HCT116 (cell line): ENCODE measurements at regions not wholly inside any gene's neighbourhood (a gene's known extent, or its start where the extent isn't known, plus 50 kb on each side); places are given as distances from the start of the nearest gene placed in this dataset.

Experiments
- ATAC-seq: fragments of 200-7000 bp; cut with Tn5 transposase; 2 replicates; pipeline ENCODE4 v1.9.1; 2020; ENCODE audit warnings: mild to moderate bottlenecking, moderate library complexity
- BruUV-seq: library from RNA; stranded (reverse); fragments of 400-500 nt; replicated peaks from 2 replicates; lab custom pipeline; 2021; lab: Mats Ljungman, UMichigan
- CTCF ChIA-PET: fragments of 300-600 bp; sonication (Branson Sonifier 250); formaldehyde crosslinking; loops from one replicate; lab custom pipeline; 2021; ENCODE audit warnings: antibody characterized with exemption; lab: Charles Lee
- POLR2A ChIA-PET: fragments of 300-600, 350-600 bp; sonication (Branson Sonifier 250); formaldehyde crosslinking; loops from one replicate; lab custom pipeline; 2021; ENCODE audit warnings: antibody characterized with exemption; lab: Charles Lee
- RAD21 ChIA-PET, 2 experiments: fragments of 300-600 bp; sonication (Branson Sonifier 250); formaldehyde crosslinking; loops; one replicate each; lab custom pipeline; 2023; ENCODE audit warnings: low total read pairs in 2 of 2; ENCODE audit not compliant: uncharacterized antibody in 2 of 2, unreplicated experiment in 2 of 2, low non-redundant PET in 1 of 2; lab: Charles Lee
- DNase-seq: peaks from one replicate; pipeline ENCODE4 v3.0.0-alpha.2; 2010; ENCODE audit warnings: low read depth, low spot score
- H2AFZ ChIP-seq: fragments of 200-600 bp; shearing (Covaris generic), sonication (generic); 2 replicates; pipeline ENCODE4 v1.6.1; 2017; ENCODE audit warnings: low read depth, mixed run types, mixed read lengths, antibody characterized with exemption, low read length; ENCODE audit not compliant: poor library complexity, severe bottlenecking
- H3K27ac ChIP-seq: 2 replicates; pipeline ENCODE4 v1.5.1; 2012; ENCODE audit warnings: low read depth, low read length
- H3K27me3 ChIP-seq: fragments of 200-600 bp; sonication (generic); 2 replicates; pipeline ENCODE4 v1.6.1; 2016; ENCODE audit warnings: mixed run types, low read length, mixed read lengths; ENCODE audit not compliant: insufficient read depth
- H3K36me3 ChIP-seq, 2 experiments: fragments of 200-500 bp in 1 of 2; fragments of 200-600 bp in 1 of 2; sonication (Bioruptor generic) in 1 of 2; sonication (generic) in 1 of 2; 2 replicates each; pipeline versions ENCODE4 v1.5.1 to v1.6.1; 2014 to 2016; ENCODE audit warnings: low read length in 2 of 2, inconsistent platforms in 1 of 2, mixed read lengths in 1 of 2, mixed run types in 1 of 2; ENCODE audit not compliant: insufficient read depth in 2 of 2, control insufficient read depth in 1 of 2
- H3K4me1 ChIP-seq, 2 experiments: fragments of 200-600 bp in 1 of 2; sonication (generic) in 1 of 2; 2 replicates each; pipeline versions ENCODE4 v1.5.1 to v1.6.1; 2012 to 2017; ENCODE audit warnings: low read length in 2 of 2, inconsistent platforms in 1 of 2, mild to moderate bottlenecking in 1 of 2, mixed read lengths in 1 of 2, mixed run types in 1 of 2, moderate library complexity in 1 of 2; ENCODE audit not compliant: insufficient read depth in 2 of 2, control insufficient read depth in 1 of 2
- H3K4me2 ChIP-seq: fragments of 200-600 bp; sonication (generic); 2 replicates; pipeline ENCODE4 v1.6.1; 2017; ENCODE audit warnings: mixed run types, low read length, mixed read lengths
- H3K4me3 ChIP-seq, 2 experiments: fragments of 200-600 bp in 1 of 2; sonication (generic) in 1 of 2; replicated peaks in 1 of 2; 2 replicates each; pipeline ENCODE4 v1.5.1; 2011 to 2016; ENCODE audit warnings: low read length in 2 of 2, control low read depth in 1 of 2, low read depth in 1 of 2, mild to moderate bottlenecking in 1 of 2, mixed read lengths in 1 of 2, mixed run types in 1 of 2
- H3K79me2 ChIP-seq: fragments of 200-600 bp; sonication (generic); 2 replicates; pipeline ENCODE4 v1.6.1; 2017; ENCODE audit warnings: mild to moderate bottlenecking, mixed run types, low read length, moderate library complexity, mixed read lengths; ENCODE audit not compliant: insufficient read depth
- H3K9ac ChIP-seq: fragments of 200-600 bp; sonication (generic); 2 replicates; pipeline ENCODE4 v1.6.1; 2016; ENCODE audit warnings: low read length, mixed read lengths
- H3K9me2 ChIP-seq: fragments of 200-600 bp; sonication (generic), shearing (Covaris generic); 2 replicates; pipeline ENCODE4 v1.6.1; 2017; ENCODE audit warnings: mixed run types, mild to moderate bottlenecking, moderate library complexity; ENCODE audit not compliant: insufficient read depth
- H3K9me3 ChIP-seq, 2 experiments: fragments of 200-500 bp in 1 of 2; fragments of 200-600 bp in 1 of 2; sonication (Bioruptor generic) in 1 of 2; sonication (generic) in 1 of 2; 2 replicates each; pipeline ENCODE4 v1.6.1; 2014 to 2017; ENCODE audit warnings: low read length in 2 of 2, mixed read lengths in 2 of 2, inconsistent platforms in 1 of 2, low read depth in 1 of 2, mild to moderate bottlenecking in 1 of 2, mixed run types in 1 of 2, moderate library complexity in 1 of 2; ENCODE audit not compliant: control insufficient read depth in 1 of 2, insufficient read depth in 1 of 2
- H4K20me1 ChIP-seq: fragments of 200-600 bp; sonication (generic), shearing (Covaris generic); 2 replicates; pipeline ENCODE4 v1.6.1; 2017; ENCODE audit warnings: mixed run types, mild to moderate bottlenecking, moderate library complexity; ENCODE audit not compliant: insufficient read depth
- ATF3 ChIP-seq: IDR thresholded peaks from 2 replicates; pipeline ENCODE4 v1.6.1; 2012
- CBX3 ChIP-seq: IDR thresholded peaks from 2 replicates; pipeline ENCODE4 v1.6.1; 2012; ENCODE audit warnings: low read depth
- CEBPB ChIP-seq: IDR thresholded peaks from 2 replicates; pipeline ENCODE4 v1.6.1; 2012; ENCODE audit warnings: low read depth
- CTCF ChIP-seq, 3 experiments: fragments of 200-600 bp in 1 of 3; sonication (generic) in 1 of 3; IDR thresholded peaks in 2 of 3; conservative IDR thresholded peaks in 1 of 3; 2 replicates each; pipeline ENCODE4 v1.5.1; 2012 to 2017; ENCODE audit warnings: low read depth in 2 of 3, low read length in 2 of 3, antibody characterized with exemption in 1 of 3, borderline replicate concordance in 1 of 3, control low read depth in 1 of 3, mild to moderate bottlenecking in 1 of 3, mixed read lengths in 1 of 3, mixed run types in 1 of 3, moderate library complexity in 1 of 3; ENCODE audit not compliant: insufficient read depth in 1 of 3
- ELF1 ChIP-seq: IDR thresholded peaks from 2 replicates; pipeline ENCODE4 v1.6.1; 2012; ENCODE audit warnings: low read depth, borderline replicate concordance
- FOSL1 ChIP-seq: IDR thresholded peaks from 2 replicates; pipeline ENCODE4 v1.6.1; 2012; ENCODE audit warnings: low read depth
- JUND ChIP-seq: IDR thresholded peaks from 2 replicates; pipeline ENCODE4 v1.6.1; 2012
- MAX ChIP-seq: IDR thresholded peaks from 2 replicates; pipeline ENCODE4 v1.6.1; 2012
- POLR2A ChIP-seq: IDR thresholded peaks from 2 replicates; pipeline ENCODE4 v1.7.0; 2011; ENCODE audit warnings: borderline replicate concordance; ENCODE audit not compliant: insufficient read depth, insufficient read length; ENCODE audit errors: extremely low read depth
- POLR2AphosphoS5 ChIP-seq: IDR thresholded peaks from 2 replicates; pipeline ENCODE4 v1.6.1; 2011; ENCODE audit warnings: mild to moderate bottlenecking, low read depth, low read length, moderate library complexity
- RAD21 ChIP-seq: IDR thresholded peaks from 2 replicates; pipeline ENCODE4 v1.6.1; 2012; ENCODE audit warnings: low read depth, mild to moderate bottlenecking
- SP1 ChIP-seq: IDR thresholded peaks from 2 replicates; pipeline ENCODE4 v1.6.1; 2012; ENCODE audit warnings: low read depth
- SRF ChIP-seq: IDR thresholded peaks from 2 replicates; pipeline ENCODE4 v1.6.1; 2012; ENCODE audit warnings: low read depth
- TCF7L2 ChIP-seq: IDR thresholded peaks from 2 replicates; pipeline ENCODE4 v1.7.0; 2011; ENCODE audit warnings: borderline replicate concordance, inconsistent platforms; ENCODE audit not compliant: insufficient read depth, insufficient read length; ENCODE audit errors: extremely low read depth
- ZBTB33 ChIP-seq: IDR thresholded peaks from 2 replicates; pipeline ENCODE4 v1.6.1; 2011; ENCODE audit warnings: mild to moderate bottlenecking, low read length, moderate library complexity; ENCODE audit not compliant: insufficient replicate concordance; ENCODE audit errors: extremely low read depth
- intact Hi-C: fragments of 100-400 bp; cut with micrococcal nuclease; formaldehyde crosslinking; loops from 2 replicates; pipeline ENCODE4 v1.10.0; 2022

- TF ChIP-seq ZBTB33 (no peak), ATF3 (no peak), CEBPB (no peak), MAX (no peak), POLR2AphosphoS5 (no peak), TCF7L2 (no peak)
These were observed 418.6 kb downstream of the MN1 start (continued) for GRCh38 chr22:27382947-27383346.

- H4K20me1 ChIP-seq = no peaks in the 10 kb centered on the region
- ChIA-PET POLR2A (no interaction called here), CTCF (no interaction called here), RAD21 (no interaction called here)
- H3K36me3 ChIP-seq = no peaks in the 10 kb centered on the region
- no peak overlapping the region for H3K9ac ChIP-seq
- H3K27me3 ChIP-seq = peaks cover 46% of the 10 kb centered on the region
- no peaks in the 10 kb centered on the region for H3K9me3 ChIP-seq
- H3K4me1 ChIP-seq = no peaks in the 10 kb centered on the region
- no peaks in the 10 kb centered on the region for H3K79me2 ChIP-seq
- ATAC-seq (no peak), DNase-seq (no peak)
- H3K9me2 ChIP-seq = no peaks in the 10 kb centered on the region
- no TSS peak for BruUV-seq
- no peak overlapping the region for H2AFZ ChIP-seq
- no peak overlapping the region for H3K4me2 ChIP-seq
- TF ChIP-seq SRF = no peak
- TF ChIP-seq ELF1 = no peak
- no peak for TF ChIP-seq ATF3
- no peak for TF ChIP-seq SP1
- TF ChIP-seq ZBTB33 = no peak
- TF ChIP-seq CEBPB = no peak
- TF ChIP-seq JUND = no peak
- TF ChIP-seq CBX3 = no peak
- no peak for TF ChIP-seq RAD21
- no peak for TF ChIP-seq FOSL1
- TF ChIP-seq MAX = no peak
- no peak for TF ChIP-seq CTCF (IDR thresholded peaks at IDR 0.05 in 2 of 3, conservative IDR thresholded peaks at IDR 0.05 in 1 of 3; ENCODE audit: borderline replicate concordance in 1 of 3, insufficient read depth in 1 of 3, low read depth in 2 of 3, low read length in 2 of 3)
- no peak for TF ChIP-seq POLR2A
- intact Hi-C loops = no loop called here
- no peak overlapping the region for H3K27ac ChIP-seq
- no peak overlapping the region for H3K4me3 ChIP-seq
These were observed 417.7 kb downstream of the MN1 start for GRCh38 chr22:27383896-27384295.
